Fibroblast of pulmonary artery (primary cell): ENCODE measurements at regions not wholly inside any gene's neighbourhood (a gene's known extent, or its start where the extent isn't known, plus 50 kb on each side); places are given as distances from the start of the nearest gene placed in this dataset.

Experiments
- DNase-seq: peaks from one replicate; pipeline ENCODE4 v3.0.0-alpha.2; 2010; ENCODE audit warnings: low read depth
- H3K4me3 ChIP-seq: replicated peaks from 2 replicates; pipeline ENCODE4 v1.5.1; 2011; ENCODE audit warnings: low read depth, mild to moderate bottlenecking, control low read depth, low read length, moderate library complexity
- TF ChIP-seq, protein P1 (sequence below): IDR thresholded peaks from 2 replicates; pipeline ENCODE4 v1.5.1; 2011; ENCODE audit warnings: mild to moderate bottlenecking, control low read depth, low read length, inconsistent platforms; ENCODE audit errors: missing control alignments

DNA sequence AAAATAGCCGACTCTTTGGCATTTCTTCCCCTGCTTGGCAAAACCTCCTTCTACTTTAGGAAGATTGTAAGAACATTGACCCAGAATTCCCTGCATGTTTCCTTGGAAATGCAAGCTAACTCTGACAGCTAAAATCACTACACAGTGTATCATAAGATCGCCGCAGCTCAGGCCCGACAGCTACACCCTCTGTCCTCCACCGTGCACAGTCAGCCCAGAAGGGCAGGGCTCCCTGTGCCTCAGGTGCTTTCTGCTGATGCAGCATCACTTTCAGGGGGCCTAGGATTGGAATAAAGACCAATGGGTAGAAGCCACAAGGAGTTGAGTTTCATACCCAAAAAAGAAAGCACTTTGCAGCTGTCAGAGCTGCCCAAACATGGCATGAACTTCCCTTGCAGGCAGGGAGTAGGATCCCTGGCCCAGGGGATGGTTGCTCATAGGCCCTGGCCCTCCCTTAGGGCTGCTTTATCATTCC lies 145.3 kb downstream of the SEC16B start:
- TF ChIP-seq, protein P1, sequence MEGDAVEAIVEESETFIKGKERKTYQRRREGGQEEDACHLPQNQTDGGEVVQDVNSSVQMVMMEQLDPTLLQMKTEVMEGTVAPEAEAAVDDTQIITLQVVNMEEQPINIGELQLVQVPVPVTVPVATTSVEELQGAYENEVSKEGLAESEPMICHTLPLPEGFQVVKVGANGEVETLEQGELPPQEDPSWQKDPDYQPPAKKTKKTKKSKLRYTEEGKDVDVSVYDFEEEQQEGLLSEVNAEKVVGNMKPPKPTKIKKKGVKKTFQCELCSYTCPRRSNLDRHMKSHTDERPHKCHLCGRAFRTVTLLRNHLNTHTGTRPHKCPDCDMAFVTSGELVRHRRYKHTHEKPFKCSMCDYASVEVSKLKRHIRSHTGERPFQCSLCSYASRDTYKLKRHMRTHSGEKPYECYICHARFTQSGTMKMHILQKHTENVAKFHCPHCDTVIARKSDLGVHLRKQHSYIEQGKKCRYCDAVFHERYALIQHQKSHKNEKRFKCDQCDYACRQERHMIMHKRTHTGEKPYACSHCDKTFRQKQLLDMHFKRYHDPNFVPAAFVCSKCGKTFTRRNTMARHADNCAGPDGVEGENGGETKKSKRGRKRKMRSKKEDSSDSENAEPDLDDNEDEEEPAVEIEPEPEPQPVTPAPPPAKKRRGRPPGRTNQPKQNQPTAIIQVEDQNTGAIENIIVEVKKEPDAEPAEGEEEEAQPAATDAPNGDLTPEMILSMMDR: no peak
- DNase-seq: no peak
- no peak overlapping the region for H3K4me3 ChIP-seq

DNA sequence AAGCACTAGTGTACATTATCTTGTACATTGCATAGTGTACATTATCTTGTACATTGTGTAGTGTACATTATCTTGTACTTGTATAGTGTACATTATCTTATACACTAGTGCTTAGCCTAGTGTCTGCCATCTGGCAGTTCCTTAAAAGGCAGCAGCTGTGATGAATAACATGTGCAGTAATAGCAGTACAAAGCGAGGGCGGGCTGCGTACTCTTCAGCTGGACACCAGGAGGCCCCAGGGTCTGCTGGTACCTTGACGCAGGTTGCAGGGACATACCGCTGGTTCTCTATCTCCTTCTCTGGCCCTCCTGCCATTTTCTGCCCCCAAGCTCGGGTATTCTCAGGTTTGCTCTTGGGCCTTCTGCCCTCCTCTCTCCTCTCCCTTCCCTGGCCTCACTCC lies 149.6 kb downstream of the SEC16B start:
- no peak for DNase-seq
- no peak overlapping the region for H3K4me3 ChIP-seq
- TF ChIP-seq, protein P1: no peak

DNA sequence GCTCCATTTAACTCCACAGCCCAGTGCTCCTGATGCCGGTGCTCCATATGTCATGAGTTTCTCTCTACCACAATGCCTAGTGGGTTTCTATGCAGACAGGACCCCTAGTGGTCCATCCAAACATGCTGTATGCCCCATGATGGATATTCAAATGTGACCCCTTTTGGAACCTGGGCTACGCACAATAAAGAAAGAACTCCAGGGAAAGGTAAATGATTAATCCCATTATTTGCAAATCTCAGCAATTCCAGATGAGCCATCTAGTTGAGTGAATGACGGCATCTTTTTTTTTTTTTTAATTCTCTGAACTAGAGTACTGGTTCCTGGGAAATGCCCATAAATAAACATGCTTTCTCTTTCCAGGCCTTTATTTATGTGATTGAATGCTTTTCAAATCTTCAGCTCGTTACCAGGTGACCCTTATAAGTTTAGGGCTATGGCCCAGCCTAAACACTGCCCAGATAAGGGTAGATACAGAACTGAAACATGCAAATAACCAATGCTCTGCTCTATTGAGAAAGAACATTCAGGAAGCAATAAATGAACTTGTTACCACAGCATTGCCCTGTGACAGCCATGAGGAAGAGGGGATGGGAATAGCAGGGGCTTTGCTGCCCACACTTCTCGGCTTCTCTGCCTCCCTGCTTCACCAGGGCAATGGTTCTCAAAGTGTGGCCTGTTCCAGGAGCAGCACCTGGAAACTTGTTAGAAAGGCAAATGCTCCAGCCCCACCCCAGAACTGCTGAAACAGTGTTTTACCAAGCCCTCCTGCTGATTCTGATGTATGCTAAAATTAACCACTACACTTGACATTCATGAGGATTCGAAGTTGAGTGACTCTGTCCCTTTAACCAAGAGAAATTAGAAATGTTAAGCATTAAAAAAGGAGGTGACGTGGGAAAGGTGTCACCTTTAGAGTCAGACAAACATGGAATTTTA lies 151.7 kb downstream of the SEC16B start:
- no peak for DNase-seq
- no peak overlapping the region for H3K4me3 ChIP-seq
- TF ChIP-seq, protein P1: no peak

DNA sequence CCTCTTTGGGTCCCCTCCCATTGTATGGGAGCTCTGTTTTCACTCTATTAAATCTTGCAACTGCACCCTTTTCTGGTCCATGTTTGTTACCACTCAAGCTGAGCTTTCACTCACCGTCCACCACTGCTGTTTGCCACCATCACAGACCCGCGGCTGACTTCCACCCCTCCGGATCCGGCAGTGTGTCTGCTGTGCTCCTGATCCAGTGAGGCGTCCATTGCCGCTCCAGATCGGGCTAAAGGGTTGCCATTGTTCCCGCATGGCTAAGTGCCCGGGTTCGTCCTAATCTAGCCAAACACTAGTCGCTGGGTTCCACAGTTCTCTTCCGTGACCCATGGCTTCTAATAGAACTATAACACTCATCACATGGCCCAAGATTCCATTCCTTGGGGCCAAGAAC lies 157.2 kb downstream of the SEC16B start:
- TF ChIP-seq, protein P1: no peak
- no peak for DNase-seq
- H3K4me3 ChIP-seq: no peak overlapping the region

DNA sequence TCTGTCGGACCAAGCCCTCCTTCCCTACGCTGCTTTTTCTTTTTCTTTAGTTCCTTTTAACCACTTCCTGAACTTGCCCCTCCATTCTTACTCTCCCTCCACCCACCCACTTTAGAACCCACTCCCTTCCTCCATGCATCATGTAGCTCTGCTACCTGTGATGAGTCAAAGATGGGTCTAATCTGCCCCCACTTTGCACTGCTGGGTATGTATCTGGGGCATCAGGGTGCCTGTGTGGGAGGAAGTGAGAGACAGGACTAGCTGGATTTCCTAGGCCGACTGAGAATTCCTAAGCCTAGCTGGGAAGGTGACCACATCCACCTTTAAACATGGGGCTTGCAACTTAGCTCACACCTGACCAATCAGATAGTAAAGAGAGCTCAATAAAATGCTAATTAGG lies 157.7 kb downstream of the SEC16B start:
- DNase-seq: no peak
- TF ChIP-seq, protein P1: no peak
- H3K4me3 ChIP-seq: no peak overlapping the region

DNA sequence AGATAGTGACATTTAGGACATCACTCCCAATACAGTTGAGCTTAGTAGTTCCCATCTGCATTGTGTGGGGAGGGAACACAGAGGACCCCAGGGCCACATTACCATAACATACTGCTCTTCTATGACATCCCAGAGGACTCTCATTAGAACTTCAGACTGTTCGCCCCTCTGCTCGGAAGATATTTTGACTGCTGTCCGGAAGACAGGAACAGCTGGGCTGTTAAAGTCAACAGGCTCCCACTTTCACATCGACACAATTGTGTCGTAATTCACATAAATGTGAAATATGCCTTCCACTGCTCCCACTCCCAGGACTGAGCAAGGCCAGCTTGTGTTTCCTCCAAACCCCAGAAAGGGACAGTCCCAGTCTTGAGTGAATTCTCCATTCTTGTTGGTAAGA lies 158.4 kb downstream of the SEC16B start:
- H3K4me3 ChIP-seq: no peak overlapping the region
- TF ChIP-seq, protein P1: no peak
- DNase-seq: no peak

DNA sequence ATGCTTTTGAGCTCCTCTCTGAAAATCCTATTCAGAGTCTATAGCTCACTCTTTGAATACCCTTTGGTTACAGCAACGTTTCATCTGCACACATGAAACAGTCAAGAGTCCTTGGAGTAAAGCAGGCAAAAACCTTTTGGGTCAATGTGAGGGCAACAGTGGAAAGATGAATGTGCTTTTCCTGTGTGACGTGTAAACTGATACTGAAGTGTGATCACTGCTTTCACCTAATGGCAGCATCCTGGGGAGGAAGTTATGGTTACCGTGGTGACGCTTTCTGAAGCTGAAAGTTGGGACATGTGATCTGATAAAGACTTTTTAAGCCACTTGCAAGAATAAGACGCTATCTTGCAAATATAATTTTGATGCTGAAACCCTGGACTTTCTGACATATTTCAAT lies 160.0 kb downstream of the SEC16B start:
- H3K4me3 ChIP-seq: no peak overlapping the region
- DNase-seq: no peak
- TF ChIP-seq, protein P1: no peak
